ENCODE measurements at regions not wholly inside any gene's neighbourhood (a gene's known extent, or its start where the extent isn't known, plus 50 kb on each side); places are given as distances from the start of the nearest gene placed in this dataset.
"Not testable (repeated sequence)": the region's sequence is repeated elsewhere in the genome, so short reads cannot be mapped to it uniquely, and the experiment has no call there.

DNA sequence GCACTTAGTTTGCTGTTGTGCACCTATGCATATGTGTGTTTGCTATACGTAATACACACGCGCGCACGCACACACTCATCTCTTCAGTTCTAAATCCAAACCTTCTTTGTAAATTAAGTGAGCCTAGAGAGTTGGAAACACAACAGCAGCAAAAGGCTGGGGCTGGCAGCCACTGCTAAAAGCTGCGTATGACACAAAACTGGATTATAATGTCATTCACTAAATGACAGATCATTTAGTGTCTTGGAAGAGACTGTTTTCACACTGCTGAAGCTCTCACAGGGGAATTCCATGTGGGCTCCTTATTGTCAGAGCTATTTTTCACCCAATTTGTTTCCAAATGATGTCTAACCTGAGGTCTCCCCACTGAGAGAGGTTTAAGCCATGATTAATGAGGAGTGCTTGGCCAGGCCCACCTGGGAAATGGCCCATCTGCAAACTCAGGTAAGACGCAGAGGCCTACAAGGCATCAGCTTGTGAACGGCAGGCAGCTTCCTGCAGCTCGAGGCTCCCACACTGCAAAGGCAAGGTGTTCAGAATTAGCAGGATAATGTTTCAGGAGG is 94.2 kb downstream of the OLIG3 start:
- DNase-seq (ENCODE audit: low read depth), result no peak

DNA sequence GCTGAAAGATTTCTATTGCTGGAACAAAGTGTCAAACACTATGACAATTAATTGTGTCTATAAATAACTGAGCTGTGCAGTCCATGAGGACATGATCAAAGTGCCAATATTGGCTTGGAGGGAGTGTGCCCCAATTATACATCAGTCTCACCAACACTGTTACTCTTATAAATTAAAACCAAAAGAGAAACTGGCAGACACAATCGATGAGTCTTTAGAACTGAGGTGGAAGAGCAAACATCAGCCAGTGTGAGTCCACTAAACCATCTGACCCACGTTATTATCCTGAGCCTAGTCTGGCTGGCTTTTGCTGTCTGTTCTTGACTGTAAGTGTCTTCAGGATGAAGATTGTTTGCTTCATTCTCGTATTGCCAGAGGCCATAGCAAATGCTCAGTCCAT is 98.9 kb downstream of the OLIG3 start:
- DNase-seq (ENCODE audit: low read depth), result no peak

DNA sequence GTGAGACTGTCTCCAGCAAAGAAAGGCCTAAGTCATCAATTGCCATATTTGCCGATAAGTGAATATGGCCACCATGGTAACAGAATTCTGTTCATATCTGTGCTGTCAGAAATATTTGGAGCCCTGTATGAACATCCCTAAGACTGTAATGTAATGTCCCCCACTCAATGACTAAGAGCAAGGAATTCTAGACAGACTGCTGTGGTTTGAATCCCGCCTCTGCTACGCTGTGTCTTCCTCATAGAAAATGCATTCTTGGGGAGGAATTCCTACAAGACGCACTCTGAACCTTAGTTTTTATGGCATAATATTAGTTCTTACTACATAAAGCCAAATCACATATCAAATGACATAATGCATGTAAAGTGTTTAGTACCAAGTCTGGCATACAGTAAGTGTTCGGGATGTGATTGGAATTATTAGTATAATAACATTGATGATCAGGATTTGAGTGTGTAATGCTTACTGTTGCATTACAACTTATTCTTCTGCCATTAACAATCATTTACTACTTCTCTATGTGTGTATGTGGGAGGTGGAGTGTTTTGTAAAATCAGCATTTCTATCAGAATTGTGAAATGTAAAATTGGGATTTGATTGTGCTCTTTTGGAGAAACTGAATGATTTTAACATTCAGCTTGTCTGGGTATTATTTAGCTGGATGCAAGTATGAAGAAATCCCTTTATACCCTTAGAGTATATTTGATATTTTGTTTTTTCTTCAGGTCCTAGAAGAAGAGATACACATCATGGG is 103.0 kb downstream of the OLIG3 start:
- DNase-seq (ENCODE audit: low read depth), result no peak

DNA sequence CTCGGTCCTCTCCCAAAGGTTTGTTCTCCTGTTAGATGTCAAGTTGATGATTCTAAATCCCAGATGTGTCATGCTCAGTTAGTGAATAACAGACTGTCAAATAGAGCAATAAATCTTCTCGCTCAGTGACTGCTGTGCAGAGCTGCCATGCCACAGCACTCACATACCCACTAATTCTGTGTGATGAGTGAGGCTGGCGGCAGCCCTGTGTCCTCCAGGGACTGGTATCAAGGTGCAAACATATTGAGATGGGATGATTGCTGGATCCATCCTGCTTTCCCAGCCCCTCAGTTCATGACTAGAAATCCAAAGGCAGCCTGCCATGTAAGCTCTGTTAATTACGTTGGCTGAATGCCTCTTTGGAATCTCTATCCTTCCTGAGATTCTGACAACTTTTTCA is 103.9 kb downstream of the OLIG3 start:
- no peak for DNase-seq (ENCODE audit: low read depth)

DNA sequence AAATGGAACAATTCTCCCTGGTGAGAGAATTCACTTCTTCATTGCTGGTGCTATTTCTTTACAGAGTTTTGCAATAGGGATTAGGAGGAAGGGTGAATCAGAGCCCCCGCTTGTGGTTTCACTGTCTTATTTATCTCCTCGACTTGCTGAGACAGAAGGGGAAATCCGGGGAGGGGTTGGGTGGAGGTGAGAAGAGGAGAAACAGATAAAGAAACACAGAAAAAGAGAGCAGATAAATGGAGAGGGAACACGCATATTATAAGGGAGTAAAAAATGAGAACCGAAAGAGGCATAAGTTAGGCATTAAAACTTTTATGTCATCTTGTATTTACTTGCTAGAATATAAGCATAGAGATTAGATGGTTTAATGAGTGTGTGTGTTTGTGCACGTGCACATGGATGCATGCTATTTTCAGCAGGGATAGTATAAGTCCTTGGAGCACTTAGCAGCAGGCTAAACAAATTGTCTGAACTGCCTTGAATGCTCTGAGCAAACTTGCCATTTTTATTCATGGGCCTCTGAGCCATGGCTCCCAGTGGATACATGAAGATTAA is 105.0 kb downstream of the OLIG3 start:
- DNase-seq (ENCODE audit: low read depth), result peak; percentile 16

DNA sequence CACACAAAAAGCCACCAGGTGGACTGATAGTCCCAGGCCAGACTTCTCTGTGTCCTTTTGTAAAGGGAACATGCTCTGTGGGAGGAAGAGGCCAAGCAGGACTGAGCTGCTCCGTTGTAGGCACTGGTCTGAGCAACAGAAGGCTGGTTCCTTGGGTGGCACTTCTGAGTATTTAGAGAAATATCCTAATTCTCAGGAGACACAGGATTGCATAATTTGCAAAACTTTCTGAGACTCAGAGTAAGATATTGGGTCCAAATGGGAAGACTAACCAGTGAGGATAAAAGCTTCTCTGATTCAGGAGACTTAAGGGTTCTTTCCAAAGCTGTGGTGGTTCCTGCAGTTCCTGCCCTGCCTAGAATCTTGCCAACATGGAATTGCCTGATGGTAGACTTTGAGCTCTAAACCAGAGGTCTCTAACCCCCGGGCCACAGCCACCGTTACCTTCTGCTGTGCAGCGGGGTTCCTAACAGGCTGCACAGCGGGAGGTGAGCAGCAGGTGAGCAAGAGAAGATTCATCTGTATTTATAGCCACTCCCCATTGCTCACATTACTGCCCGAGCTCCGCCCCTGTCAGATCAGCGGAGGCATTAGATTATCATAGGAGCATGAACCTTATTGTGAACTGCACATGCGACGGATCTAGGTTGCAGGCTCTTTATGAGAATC is 107.0 kb downstream of the OLIG3 start:
- DNase-seq (ENCODE audit: low read depth), result no peak

DNA sequence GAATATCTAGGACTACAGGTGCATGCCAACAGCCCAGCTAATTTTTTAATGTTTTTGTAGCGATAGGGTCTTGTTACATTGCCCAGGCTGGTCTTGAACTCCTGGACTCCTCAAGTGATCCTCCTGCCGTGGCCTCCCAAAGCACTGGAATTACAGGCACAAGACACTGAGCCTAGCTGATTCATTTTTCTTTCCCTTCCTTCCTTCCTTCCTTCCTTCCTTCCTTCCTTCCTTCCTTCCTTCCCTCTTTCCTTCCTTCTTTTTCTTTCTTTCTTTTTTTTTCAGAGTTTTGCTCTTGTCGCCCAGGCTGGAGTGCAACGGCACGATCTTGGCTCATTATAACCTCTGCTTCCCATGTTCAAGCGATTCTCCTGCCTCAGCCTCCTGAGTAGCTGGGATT is 110.9 kb downstream of the OLIG3 start:
- not testable (repeated sequence) for DNase-seq (ENCODE audit: low read depth)

DNA sequence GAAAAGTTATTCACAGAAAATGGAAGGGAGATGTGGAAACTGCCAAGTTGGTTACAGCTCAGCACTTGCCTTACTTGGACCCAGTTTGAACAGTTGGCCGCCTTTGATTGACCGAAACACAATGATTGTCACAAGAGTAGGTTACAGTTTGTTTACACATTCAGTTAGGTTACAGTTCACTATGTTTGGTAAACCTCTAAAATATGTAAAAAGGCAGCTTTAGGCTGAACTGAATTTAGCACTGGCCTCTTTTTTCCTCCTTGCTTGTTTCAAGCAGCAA is 116.2 kb downstream of the OLIG3 start:
- DNase-seq (ENCODE audit: low read depth), result no peak

DNA sequence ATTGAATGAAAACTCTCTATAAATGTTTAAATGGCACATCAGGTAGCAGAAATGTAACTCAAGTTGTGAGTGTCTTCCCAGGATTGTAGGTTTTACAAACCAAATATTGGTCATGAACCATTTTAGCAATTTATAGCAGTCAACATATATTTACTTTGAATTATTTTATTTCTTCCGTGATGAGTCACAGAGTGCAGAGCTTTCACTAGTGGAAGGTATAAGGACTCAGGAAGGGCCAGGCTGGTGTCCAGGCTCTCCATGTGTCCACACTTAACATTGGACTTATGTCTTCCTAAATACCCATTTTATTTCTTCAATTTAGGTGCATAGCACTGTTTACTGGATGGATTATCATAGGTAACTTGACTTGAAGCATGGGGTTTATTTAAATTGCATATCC is 120.9 kb downstream of the OLIG3 start:
- no peak for DNase-seq (ENCODE audit: low read depth)

DNA sequence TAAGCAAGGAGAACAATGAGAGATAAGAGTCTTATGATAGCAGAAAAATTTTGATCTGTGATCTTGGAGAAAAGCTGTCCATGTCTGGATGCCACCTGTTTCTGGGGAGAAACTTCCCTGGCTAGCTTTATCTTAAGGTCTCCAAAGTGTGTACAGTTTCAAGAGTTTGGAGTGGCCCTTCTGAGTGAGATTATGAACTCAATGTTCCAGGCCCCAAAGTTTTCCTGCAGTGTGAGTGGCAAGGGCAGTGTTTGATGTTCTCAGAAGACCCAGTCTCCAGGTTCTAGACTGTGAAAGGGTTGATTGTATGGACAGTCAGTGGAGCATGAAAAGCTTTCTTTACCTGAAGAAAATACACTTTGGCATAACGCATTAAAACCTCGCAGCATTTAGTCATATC is 121.7 kb downstream of the OLIG3 start:
- DNase-seq (ENCODE audit: low read depth), result no peak

DNA sequence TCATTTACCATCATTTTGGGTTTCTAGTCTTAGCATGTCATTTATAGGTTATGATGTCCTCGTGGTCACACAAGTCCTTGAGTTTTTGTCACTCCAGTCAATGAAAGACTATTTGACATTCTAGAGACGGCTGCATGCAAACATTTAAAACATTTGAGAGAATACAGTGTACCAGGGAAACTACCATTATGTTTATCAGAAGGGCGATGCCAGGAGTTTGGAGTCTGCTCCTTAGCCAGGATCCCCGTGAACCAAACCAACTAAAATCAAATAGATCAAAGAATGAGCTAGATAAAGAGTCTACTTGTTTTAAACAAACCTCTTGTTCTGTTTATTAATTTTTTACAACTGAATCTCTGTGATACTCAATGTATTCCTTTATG is 122.6 kb downstream of the OLIG3 start:
- no peak for DNase-seq (ENCODE audit: low read depth)

DNA sequence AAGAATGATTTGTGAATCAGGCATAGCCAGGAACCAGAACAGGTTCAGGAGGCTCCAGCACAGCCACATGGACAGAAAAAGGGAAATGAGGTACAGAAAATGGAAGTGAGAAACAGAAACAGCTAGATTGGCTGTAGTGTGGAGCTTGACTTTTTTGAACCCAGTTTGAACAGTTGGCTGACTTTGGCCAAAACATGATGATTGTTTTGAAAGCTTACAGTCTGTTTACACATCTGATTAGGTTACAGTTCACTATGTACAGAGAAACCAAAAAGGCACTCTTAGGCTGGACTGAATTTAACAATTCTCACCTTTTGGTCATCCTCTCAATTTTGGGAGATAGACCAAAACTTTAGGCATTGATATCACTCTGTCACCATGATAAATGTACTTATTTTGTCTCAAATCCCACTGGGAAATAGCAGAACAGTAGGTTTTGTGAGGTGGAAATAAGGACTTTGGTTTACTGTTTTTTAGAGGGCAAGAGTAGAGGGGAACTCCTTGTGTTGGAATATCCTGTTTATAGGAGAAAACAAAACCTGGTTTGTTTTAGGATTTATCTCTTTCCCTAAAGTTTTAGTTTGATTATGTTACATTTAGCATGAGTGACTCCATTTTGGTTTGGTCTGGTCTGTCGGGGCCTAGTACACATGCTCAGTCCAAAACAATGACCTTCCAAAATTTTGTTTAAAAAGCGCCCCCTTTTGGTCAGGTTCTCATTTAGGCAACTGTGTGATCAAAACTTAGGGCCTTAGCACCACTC is 123.1 kb downstream of the OLIG3 start:
- DNase-seq (ENCODE audit: low read depth), result peak; percentile 32

DNA sequence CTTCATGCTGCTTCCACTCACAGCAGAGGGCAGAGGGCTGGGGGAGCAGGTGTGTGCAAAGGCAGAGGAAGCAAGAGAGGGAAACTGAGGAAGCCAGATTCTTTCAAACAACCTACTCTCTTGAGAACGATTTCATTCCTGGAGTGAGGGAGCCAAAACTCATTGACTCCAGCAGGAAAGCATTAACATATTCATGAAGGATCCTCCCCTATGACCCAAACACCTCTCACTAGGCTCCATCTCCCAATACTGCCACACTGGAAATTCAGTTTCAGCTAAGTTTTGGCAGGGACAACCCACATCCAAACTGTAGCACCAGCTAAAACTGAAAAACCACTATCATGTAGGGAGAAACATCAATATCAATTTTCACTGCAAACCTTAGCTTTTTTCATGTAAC is 125.1 kb downstream of the OLIG3 start:
- no peak for DNase-seq (ENCODE audit: low read depth)

DNA sequence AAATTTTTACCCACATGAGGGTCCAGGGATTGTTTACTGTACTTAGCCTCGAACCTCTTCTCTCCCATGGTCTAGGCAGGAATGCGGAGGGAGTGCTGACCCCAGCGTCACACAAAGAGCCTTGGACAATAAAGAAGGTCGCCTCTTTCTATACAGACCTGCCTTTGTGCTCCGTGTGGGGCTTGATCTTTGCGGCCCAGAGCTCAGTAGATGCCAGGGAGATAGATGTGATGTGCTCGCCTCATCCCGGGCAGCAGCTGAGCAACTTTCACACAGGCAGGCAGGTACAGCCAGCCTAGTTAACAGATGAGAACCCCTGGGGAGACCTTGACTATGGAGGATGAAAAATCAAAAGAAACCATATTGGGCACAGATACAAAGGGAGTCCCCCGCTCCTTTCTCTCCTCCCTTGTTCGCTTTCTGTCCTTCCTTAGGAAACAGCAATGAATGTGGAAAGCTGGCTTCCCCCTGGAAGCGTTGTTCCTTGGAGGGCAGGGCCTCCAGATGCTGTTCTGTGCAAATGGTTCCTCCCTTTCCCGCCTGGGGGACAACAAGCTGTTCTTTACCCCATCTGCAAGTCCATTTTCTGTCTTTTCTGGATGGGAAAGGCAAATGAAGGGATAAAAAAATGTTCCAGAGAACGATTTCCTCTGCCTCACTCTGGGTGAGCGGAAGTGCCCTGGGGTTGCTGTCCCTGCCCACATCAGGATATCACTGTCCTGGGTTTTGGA is 128.3 kb downstream of the OLIG3 start:
- DNase-seq (ENCODE audit: low read depth), result no peak

DNA sequence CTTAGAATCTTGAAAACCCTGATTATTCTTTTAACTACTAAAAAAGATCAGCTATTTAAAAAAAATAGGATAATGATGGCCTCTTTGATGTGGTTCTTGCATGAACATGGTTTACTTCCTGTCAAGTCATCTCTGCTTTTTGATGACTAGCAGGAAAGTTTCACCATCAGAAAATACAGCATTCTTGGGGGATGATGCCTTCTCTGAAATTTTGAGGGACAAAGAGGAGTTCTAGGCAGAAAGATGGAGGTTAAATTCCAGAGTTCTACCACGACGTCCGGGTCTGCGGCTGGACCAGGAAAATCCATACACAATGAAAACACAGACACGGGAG is 130.4 kb downstream of the OLIG3 start:
- DNase-seq (ENCODE audit: low read depth), result peak; percentile 38

DNA sequence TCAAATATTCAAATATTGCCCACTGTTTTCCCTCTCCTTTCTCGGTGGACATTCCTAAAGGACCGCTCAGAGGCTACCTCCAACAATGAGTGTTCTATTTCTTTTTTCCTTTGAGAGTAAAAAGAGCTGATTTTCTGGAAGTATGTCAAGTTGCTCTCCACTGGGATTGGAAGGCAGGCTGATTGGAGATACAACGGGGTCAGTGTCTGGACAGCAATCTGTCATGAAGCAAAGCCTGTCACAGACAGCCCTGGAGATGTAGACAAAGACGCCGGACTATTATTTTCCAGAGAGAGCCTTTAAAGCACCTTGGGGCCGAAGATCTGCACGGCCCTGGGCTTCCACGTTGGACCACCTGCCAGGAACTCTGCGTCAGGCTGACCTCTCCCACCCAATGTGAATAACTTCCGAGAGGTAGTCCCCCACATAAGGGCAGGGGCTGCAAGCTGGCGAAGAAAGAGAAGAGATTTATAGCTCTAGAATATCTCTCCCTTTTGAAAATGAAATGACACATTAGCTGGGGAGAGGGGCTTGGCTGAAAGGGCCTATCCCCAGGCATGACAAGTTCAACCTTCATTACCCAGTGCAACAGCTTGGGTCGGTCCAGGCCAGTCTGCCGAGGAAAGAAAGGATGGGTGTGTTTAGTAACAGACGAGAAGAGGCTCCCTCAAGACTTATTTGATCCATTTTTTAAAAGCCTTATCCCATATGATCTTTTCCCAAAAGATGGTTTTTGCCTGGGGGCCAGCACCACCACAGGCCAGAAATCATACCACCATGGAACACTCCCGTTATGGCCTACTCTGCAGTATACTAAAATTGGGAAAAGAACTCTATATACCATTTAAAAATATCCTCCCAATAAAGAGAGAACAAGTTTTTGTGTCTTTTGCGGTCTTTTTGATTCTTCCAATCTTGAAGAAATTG is 131.1 kb downstream of the OLIG3 start:
- DNase-seq (ENCODE audit: low read depth), result no peak

DNA sequence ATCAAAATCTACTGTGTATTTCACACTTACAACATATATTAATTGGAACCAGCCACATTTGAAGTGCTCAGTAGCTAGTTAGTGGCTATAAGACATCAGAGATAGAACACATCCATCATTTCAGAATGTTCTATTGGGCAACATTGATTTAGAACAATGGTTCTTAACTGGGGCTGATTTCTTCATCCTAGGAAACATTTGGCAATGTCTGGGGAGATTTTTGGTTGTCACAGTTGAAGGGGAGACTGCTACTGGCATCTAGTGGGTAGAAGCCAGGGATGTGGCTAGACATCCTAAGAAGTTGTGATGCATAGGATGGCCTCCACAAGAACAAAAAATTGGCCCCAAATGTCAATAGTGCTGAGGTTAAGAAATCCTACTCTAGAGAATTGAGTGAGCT is 132.5 kb downstream of the OLIG3 start:
- DNase-seq (ENCODE audit: low read depth), result no peak

DNA sequence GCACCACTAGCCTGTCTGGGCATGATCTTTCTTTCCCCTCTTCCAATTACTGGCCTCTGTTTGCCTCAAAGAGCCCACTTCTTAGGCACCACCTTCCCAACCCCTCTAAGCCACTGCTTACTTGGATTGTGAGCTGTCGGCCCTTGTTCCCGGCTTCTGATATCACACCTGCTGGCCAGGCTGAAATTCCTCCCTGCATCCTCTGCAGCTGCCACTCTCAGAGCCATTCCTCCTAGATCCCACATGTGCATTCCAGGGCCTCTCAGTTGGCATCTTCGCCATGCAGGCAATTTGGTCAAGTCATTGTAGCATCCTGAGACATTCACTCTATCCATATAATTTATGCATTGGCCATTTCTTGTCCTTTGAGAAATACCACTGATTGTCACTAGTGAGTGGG is 135.9 kb downstream of the OLIG3 start:
- DNase-seq (ENCODE audit: low read depth), result peak; percentile 3

DNA sequence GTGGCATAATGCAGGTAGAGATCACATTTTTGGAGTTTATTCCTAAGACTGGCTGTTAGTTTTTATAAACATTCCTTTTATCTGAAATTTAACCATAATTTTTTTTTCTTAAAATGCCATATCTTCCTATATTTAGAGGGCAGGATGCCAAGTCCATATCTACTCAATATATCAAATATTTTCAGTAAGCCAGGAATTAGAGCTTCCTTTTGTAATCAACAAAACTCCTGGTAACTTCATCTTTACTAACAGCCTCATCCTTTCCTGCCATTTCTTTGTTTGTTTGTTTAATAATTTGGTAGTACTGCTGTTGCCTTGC is 136.3 kb downstream of the OLIG3 start:
- no peak for DNase-seq (ENCODE audit: low read depth)

DNA sequence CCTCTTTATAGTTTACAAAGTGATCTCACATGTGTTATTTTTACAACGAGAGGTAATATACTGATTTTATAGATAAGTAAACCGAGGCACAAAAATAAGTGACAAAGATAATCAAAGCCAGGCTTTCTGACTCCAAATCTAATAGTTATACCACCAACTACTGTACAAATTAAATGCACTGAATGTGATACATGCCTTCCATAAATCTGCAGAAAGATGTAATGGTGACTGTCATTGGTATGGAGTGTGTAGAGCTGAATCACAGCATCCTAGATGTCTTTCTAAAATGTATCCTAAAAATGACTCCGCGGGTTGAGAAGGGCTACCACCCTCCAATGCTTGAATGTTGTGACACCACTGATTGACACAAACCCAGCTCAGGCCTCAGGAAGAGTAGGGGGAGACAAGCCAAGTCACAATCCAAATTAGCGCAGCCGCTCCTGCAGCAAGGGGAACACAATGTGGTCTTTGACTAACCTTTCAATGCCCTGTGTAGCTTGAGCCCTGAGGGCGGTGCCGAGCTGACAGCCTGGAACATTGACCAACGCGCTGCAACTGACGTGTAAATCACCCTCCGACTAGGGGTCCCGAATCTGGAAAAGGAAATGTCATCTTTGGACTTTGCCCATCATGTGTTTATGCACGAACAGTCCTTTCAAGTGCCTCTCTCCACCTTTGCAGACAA is 136.8 kb downstream of the OLIG3 start:
- no peak for DNase-seq (ENCODE audit: low read depth)
